GM13977 (cell line): ENCODE measurements at regions not wholly inside any gene's neighbourhood (a gene's known extent, or its start where the extent isn't known, plus 50 kb on each side); places are given as distances from the start of the nearest gene placed in this dataset.

Source experiments
- DNase-seq: peaks from one replicate; pipeline ENCODE4 v3.0.0; 2012; ENCODE audit warnings: low spot score
- in situ Hi-C: fragments of 300-500 bp; cut with MboI; formaldehyde crosslinking; loops from one replicate; pipeline ENCODE4 v1.12.0; 2022; ENCODE audit warnings: low sequenced_read_pairs, low pct_unique_long_range_greater_than_20kb, mixed read lengths, inconsistent platforms; ENCODE audit not compliant: unreplicated experiment
- TF ChIP-seq, protein P1 (sequence below): IDR thresholded peaks from 2 replicates; pipeline ENCODE4 v1.5.1; 2012; ENCODE audit warnings: mild to moderate bottlenecking, control low read depth; ENCODE audit not compliant: insufficient read depth; ENCODE audit errors: extremely low read depth, missing control alignments

- TF ChIP-seq, protein P1, sequence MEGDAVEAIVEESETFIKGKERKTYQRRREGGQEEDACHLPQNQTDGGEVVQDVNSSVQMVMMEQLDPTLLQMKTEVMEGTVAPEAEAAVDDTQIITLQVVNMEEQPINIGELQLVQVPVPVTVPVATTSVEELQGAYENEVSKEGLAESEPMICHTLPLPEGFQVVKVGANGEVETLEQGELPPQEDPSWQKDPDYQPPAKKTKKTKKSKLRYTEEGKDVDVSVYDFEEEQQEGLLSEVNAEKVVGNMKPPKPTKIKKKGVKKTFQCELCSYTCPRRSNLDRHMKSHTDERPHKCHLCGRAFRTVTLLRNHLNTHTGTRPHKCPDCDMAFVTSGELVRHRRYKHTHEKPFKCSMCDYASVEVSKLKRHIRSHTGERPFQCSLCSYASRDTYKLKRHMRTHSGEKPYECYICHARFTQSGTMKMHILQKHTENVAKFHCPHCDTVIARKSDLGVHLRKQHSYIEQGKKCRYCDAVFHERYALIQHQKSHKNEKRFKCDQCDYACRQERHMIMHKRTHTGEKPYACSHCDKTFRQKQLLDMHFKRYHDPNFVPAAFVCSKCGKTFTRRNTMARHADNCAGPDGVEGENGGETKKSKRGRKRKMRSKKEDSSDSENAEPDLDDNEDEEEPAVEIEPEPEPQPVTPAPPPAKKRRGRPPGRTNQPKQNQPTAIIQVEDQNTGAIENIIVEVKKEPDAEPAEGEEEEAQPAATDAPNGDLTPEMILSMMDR = no peak
- DNase-seq = no peak
- in situ Hi-C loops = no loop called here
These were observed 118.6 kb upstream of the GADL1 start for GRCh38 chr3:31013090-31013489.

DNA sequence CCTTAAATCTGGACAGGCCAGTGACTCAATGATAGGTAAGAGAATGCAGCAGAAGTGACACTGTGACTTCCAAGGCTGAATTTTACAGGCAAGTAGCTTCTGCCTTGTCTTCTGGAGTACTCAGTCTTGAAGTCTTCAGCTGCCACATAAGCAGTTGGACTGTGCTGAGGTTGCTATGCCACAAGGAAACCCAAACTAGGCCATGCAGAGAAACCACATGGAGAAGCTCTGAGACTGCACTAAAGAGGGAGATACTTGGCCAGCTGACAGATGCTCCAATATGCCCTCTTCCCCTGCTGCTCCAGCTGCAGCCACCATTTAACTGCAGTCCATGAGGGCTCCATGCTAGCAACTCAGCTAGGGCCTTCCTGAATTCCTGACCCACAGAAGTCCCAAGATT, 119.4 kb upstream of the GADL1 start:
- no peak for DNase-seq
- TF ChIP-seq, protein P1 = no peak
- in situ Hi-C loops = no loop called here

DNA sequence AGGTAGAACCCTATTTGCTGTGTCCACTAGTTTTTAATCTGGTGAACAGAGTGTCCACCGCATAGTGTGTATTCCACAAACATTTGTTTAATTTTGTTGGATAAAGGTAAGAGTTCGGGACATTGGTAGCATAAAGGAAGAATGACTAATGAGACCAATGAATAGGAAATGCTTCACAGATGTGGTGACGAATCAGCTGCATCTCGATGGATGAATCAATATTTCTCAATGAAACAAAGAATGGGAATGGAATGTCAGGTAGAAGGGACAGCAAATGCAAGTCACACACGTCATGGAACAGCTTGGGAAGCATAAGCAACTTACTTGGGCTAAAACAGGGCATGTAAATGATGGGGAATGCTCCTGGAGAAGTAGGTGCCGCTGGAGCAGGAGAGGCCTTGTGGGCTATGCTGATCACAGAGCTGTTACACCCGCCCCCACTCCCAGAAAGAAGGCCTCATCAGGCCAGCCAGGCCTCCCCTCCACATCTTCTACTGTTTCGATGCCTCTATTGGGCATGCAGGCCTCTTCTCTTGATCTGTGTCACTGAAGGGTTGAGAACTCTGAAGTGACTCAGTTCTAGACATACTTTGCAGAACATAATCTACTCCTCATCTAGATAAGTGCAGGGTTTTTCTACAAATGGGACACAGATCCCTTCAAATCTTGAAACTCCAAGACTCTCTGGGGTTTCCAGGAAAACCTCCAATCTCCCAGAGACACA, 120.0 kb upstream of the GADL1 start:
- DNase-seq = no peak
- TF ChIP-seq, protein P1 = no peak
- in situ Hi-C loops = no loop called here

DNA sequence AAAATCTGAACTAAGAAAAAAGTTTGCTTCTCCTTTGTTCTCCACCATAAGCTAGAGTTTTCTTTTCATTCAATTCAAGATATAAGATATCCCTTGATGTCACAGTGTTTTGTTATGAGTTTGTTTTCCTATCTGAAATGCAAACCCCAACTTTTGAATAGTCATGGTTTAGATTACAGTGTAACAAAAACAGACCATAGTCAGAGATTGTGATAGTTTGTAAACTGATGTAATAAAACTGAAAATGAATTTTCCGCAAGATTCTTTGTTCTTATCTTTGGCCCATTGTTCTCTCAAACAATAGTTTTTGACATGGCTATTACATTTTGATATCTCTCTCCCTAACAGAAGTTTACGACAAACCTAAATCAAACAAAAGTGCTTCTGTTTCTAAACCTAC, 121.7 kb upstream of the GADL1 start:
- in situ Hi-C loops = no loop called here
- DNase-seq = no peak
- TF ChIP-seq, protein P1 = no peak

GRCh38 chr3:31022716-31023115, 128.3 kb upstream of the GADL1 start:
- TF ChIP-seq, protein P1 = no peak
- no peak for DNase-seq
- in situ Hi-C loops = no loop called here

DNA sequence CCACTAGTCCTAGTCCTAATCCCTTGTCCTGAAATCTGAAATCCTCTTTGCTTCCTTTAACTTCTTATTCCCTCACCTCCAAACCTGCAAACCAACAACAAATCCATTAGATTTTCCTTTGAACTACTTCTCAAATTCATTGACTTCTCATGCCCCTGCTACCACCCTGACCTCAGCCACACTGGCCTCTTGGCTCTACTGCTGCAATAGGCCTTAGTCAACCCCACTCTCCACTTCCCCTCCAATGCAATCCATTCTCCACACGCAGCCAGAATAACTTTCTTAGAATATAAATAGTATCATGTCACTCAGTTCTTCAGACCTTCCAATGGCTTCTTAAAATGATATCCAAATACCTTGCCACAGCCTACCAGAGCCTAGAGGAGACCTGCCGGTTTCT, 131.1 kb upstream of the GADL1 start:
- DNase-seq = no peak
- TF ChIP-seq, protein P1 = no peak
- in situ Hi-C loops = no loop called here
